ENCODE measurements at regions not wholly inside any gene's neighbourhood (a gene's known extent, or its start where the extent isn't known, plus 50 kb on each side); places are given as distances from the start of the nearest gene placed in this dataset.

DNA sequence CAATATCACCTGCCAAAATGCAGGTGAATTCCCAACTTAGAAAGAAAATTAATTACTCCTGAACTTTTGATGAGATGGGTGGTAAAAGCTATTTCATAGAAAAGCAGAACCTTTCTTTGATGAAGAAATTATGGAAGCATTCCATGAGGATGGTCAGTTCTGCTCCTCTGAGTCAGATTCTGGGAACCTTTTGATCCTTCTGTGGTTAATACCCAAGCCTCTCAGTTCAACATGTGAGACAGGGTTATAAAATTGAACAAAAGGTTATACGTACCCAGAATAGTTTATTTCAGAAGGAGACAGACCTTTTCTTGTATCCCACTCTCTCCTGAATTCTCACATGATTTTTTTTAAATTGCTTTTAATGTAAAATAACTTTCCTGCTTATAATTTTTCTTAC, 767.6 kb upstream of the ADAMTS16 start:
- H3K27me3 ChIP-seq: no peaks in the 10 kb centered on the region
- no peak overlapping the region for H3K4me3 ChIP-seq
- TF ChIP-seq, protein P1, sequence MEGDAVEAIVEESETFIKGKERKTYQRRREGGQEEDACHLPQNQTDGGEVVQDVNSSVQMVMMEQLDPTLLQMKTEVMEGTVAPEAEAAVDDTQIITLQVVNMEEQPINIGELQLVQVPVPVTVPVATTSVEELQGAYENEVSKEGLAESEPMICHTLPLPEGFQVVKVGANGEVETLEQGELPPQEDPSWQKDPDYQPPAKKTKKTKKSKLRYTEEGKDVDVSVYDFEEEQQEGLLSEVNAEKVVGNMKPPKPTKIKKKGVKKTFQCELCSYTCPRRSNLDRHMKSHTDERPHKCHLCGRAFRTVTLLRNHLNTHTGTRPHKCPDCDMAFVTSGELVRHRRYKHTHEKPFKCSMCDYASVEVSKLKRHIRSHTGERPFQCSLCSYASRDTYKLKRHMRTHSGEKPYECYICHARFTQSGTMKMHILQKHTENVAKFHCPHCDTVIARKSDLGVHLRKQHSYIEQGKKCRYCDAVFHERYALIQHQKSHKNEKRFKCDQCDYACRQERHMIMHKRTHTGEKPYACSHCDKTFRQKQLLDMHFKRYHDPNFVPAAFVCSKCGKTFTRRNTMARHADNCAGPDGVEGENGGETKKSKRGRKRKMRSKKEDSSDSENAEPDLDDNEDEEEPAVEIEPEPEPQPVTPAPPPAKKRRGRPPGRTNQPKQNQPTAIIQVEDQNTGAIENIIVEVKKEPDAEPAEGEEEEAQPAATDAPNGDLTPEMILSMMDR (IDR thresholded peaks at IDR 0.05): no peak
- TF ChIP-seq POLR2A (IDR thresholded peaks at IDR 0.05): no peak
- H3K27ac ChIP-seq: no peak overlapping the region
- H3K9me3 ChIP-seq: no peaks in the 10 kb centered on the region
- DNase-seq: no peak
- H3K4me1 ChIP-seq: no peaks in the 10 kb centered on the region
- H3K36me3 ChIP-seq: no peaks in the 10 kb centered on the region

DNA sequence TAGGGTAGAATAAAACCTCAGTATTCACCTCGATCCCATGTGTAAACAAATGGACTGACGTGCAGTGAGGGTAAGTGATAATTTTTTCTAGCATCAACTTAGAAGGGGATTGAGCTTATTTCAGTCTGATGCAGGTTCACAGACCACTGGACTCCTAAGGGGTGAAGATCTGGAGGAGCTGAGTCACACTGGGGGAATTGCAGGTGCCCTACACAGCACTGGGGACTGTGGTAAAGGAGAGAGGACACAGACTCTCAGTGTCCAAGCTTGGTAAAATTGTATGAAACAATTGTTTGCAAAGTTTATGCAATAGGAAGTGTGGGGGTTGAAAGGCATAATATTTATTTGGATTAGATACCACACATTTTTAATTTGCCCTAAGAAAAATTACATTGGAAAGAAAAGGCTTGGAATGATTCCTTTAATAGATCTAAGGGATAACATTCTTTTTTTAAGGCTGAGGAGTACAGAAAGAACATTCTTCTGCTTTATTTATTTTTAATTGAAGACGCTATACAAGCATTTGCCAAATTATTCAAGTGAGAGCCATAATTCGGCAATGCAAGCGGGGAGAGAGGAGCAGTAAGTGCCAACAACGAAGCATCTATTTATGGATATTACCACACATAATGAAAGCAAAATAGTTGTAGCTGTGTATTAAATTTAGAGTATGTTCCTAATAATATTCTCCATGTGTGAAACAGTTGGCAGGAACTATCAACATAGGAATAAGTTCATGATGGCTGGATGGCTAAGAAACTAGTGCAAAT, 766.9 kb upstream of the ADAMTS16 start:
- H3K27ac ChIP-seq: no peak overlapping the region
- no peak for DNase-seq

GRCh38 chr5:4374866-4375265, 765.3 kb upstream of the ADAMTS16 start:
- no peaks in the 10 kb centered on the region for H3K4me1 ChIP-seq
- no peaks in the 10 kb centered on the region for H3K27me3 ChIP-seq
- no peak overlapping the region for H3K27ac ChIP-seq
- H3K4me3 ChIP-seq: no peak overlapping the region
- no peaks in the 10 kb centered on the region for H3K36me3 ChIP-seq
- no peak for TF ChIP-seq POLR2A (IDR thresholded peaks at IDR 0.05)
- TF ChIP-seq, protein P1 (IDR thresholded peaks at IDR 0.05): no peak
- DNase-seq: no peak
- no peaks in the 10 kb centered on the region for H3K9me3 ChIP-seq

More for the DNA sequence above, 766.9 kb upstream of the ADAMTS16 start:
- H3K9me3 ChIP-seq: no peaks in the 10 kb centered on the region
- no peaks in the 10 kb centered on the region for H3K36me3 ChIP-seq
- TF ChIP-seq, protein P1 (IDR thresholded peaks at IDR 0.05): no peak
- no peak for TF ChIP-seq POLR2A (IDR thresholded peaks at IDR 0.05)
- H3K4me3 ChIP-seq: no peak overlapping the region
- H3K27me3 ChIP-seq: no peaks in the 10 kb centered on the region
- H3K4me1 ChIP-seq: no peaks in the 10 kb centered on the region

DNA sequence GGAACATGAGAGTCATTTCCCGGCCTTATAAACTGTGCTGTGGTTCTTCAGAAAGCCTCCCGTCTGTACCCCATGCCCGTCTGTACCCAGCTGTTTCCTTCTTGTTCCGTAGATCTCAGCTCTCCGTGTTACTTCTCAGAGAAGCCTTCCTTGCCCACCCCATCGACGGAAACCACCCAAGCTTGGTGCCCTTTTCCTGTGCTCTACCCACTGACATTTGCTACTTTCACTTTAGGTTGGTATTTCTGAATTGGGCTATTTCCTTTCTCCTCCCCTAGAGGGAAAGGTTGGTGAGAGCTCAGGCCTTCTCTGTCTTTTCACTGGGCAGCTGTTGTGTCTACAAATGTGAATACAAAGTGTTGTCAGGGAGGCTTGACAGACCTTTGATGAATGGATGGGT, 764.5 kb upstream of the ADAMTS16 start:
- Histone ChIP-seq H3K4me3 (no peak overlapping the region), H3K9me3 (no peaks in the 10 kb centered on the region), H3K27me3 (no peaks in the 10 kb centered on the region), H3K36me3 (no peaks in the 10 kb centered on the region), H3K27ac (no peak overlapping the region), H3K4me1 (no peaks in the 10 kb centered on the region)
- no peak for TF ChIP-seq POLR2A (IDR thresholded peaks at IDR 0.05)
- TF ChIP-seq, protein P1 (IDR thresholded peaks at IDR 0.05): no peak
- no peak for DNase-seq

DNA sequence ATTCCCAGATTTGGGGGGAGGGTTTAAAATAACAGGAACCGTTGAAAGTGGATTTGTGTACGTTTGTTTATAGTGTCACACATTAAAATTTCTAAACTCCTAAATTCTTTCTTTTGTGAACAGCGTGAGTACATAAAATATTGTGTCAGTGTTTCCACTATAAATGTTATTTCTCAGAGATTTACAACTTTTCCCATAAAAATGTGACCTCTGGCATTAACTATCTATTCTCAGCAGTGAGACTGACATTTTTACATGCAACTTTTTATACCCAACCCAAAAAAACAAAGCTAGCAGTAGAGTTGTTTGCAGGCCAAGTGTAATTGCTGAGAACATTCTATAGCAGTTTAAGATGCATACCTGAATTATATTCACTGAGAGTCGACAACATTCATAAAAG, 757.0 kb upstream of the ADAMTS16 start:
- Histone ChIP-seq H3K4me3 (no peak overlapping the region), H3K4me1 (no peaks in the 10 kb centered on the region), H3K36me3 (no peaks in the 10 kb centered on the region), H3K27ac (no peak overlapping the region), H3K27me3 (no peaks in the 10 kb centered on the region), H3K9me3 (no peaks in the 10 kb centered on the region)
- DNase-seq: no peak
- TF ChIP-seq, protein P1 (IDR thresholded peaks at IDR 0.05): no peak
- no peak for TF ChIP-seq POLR2A (IDR thresholded peaks at IDR 0.05)

Data from Peyer's patch (tissue), 4 donors.